ENCODE measurements at regions not wholly inside any gene's neighbourhood (a gene's known extent, or its start where the extent isn't known, plus 50 kb on each side); places are given as distances from the start of the nearest gene placed in this dataset.

- Mint-ChIP-seq H3K4me1 (peaks cover 4% of the 10 kb centered on the region), H3K36me3 (ENCODE audit: low read depth) (no peaks in the 10 kb centered on the region), H3K9me3 (peaks cover 30% of the 10 kb centered on the region), H3K4me3 (no peak overlapping the region), H3K27me3 (ENCODE audit: low read depth) (peaks cover 8% of the 10 kb centered on the region), H3K27ac (no peak overlapping the region)
- TF ChIP-seq CTCF (IDR thresholded peaks at IDR 0.05; ENCODE audit: unreplicated experiment in 3 of 3) = no peak
Measured at GRCh38 chr6:6376845-6377244, 56.4 kb upstream of the F13A1 start.

- no peak for TF ChIP-seq CTCF (IDR thresholded peaks at IDR 0.05; ENCODE audit: unreplicated experiment in 3 of 3)
- no peaks in the 10 kb centered on the region for H3K36me3 Mint-ChIP-seq (ENCODE audit: low read depth)
- H3K9me3 Mint-ChIP-seq = peaks cover 26% of the 10 kb centered on the region
- no peak overlapping the region for H3K27ac Mint-ChIP-seq
- peaks cover 4% of the 10 kb centered on the region for H3K4me1 Mint-ChIP-seq
- no peak overlapping the region for H3K4me3 Mint-ChIP-seq
- peaks cover under 1% of the 10 kb centered on the region for H3K27me3 Mint-ChIP-seq (ENCODE audit: low read depth)
Measured at GRCh38 chr6:6377621-6378020, 57.2 kb upstream of the F13A1 start.

- Mint-ChIP-seq H3K4me1 (peaks cover 4% of the 10 kb centered on the region), H3K27ac (no peak overlapping the region), H3K4me3 (no peak overlapping the region), H3K9me3 (peaks cover 14% of the 10 kb centered on the region), H3K27me3 (ENCODE audit: low read depth) (no peaks in the 10 kb centered on the region), H3K36me3 (ENCODE audit: low read depth) (no peaks in the 10 kb centered on the region)
- TF ChIP-seq CTCF (IDR thresholded peaks at IDR 0.05; ENCODE audit: unreplicated experiment in 3 of 3) = no peak
Measured at GRCh38 chr6:6379573-6379972, 59.1 kb upstream of the F13A1 start.

GRCh38 chr6:6384520-6384919 is 64.1 kb upstream of the F13A1 start:
- Mint-ChIP-seq H3K4me1 (peaks cover 4% of the 10 kb centered on the region), H3K27me3 (ENCODE audit: low read depth) (no peaks in the 10 kb centered on the region), H3K4me3 (no peak overlapping the region), H3K27ac (no peak overlapping the region), H3K9me3 (no peaks in the 10 kb centered on the region), H3K36me3 (ENCODE audit: low read depth) (no peaks in the 10 kb centered on the region)
- TF ChIP-seq CTCF (IDR thresholded peaks at IDR 0.05; ENCODE audit: unreplicated experiment in 3 of 3) = no peak

- peaks cover 4% of the 10 kb centered on the region for H3K27me3 Mint-ChIP-seq (ENCODE audit: low read depth)
- no peaks in the 10 kb centered on the region for H3K36me3 Mint-ChIP-seq (ENCODE audit: low read depth)
- no peaks in the 10 kb centered on the region for H3K9me3 Mint-ChIP-seq
- H3K27ac Mint-ChIP-seq = no peak overlapping the region
- H3K4me3 Mint-ChIP-seq = no peak overlapping the region
- peaks cover 5% of the 10 kb centered on the region for H3K4me1 Mint-ChIP-seq
- no peak for TF ChIP-seq CTCF (IDR thresholded peaks at IDR 0.05; ENCODE audit: unreplicated experiment in 3 of 3)
Measured at GRCh38 chr6:6386010-6386409, 65.5 kb upstream of the F13A1 start.

GRCh38 chr6:6390849-6391602 is 70.6 kb upstream of the F13A1 start:
- Mint-ChIP-seq H3K4me1 (peaks cover 8% of the 10 kb centered on the region), H3K4me3 (no peak overlapping the region), H3K27ac (no peak overlapping the region), H3K27me3 (ENCODE audit: low read depth) (peaks cover 16% of the 10 kb centered on the region), H3K9me3 (no peaks in the 10 kb centered on the region), H3K36me3 (ENCODE audit: low read depth) (no peaks in the 10 kb centered on the region)
- no peak for TF ChIP-seq CTCF (IDR thresholded peaks at IDR 0.05; ENCODE audit: unreplicated experiment in 3 of 3)

Data from nephron (organoid).